ENCODE measurements at regions not wholly inside any gene's neighbourhood (a gene's known extent, or its start where the extent isn't known, plus 50 kb on each side); places are given as distances from the start of the nearest gene placed in this dataset.

- H3K4me1 ChIP-seq (ENCODE audit: insufficient read depth, low read length) = peaks cover 41% of the 10 kb centered on the region
- no peak overlapping the region for H2AFZ ChIP-seq (ENCODE audit: low read depth, low read length)
- no peaks in the 10 kb centered on the region for H3K36me3 ChIP-seq (ENCODE audit: insufficient read depth, low read length)
- peak overlapping the region; percentile 65 for H3K4me3 ChIP-seq (ENCODE audit: low read length)
- peaks cover 5% of the 10 kb centered on the region for H3K9me3 ChIP-seq (ENCODE audit: low read length)
- H3K27me3 ChIP-seq (ENCODE audit: insufficient read depth, low read length) = no peaks in the 10 kb centered on the region
Observed at GRCh38 chr2:133674066-133674432, 105.8 kb upstream of the NCKAP5 start.

- H3K27me3 ChIP-seq (ENCODE audit: insufficient read depth, low read length) = no peaks in the 10 kb centered on the region
- H3K4me1 ChIP-seq (ENCODE audit: insufficient read depth, low read length) = peaks cover 41% of the 10 kb centered on the region
- H3K9me3 ChIP-seq (ENCODE audit: low read length) = peaks cover 3% of the 10 kb centered on the region
- H3K4me3 ChIP-seq (ENCODE audit: low read length) = peak overlapping the region; percentile 65
- H3K36me3 ChIP-seq (ENCODE audit: insufficient read depth, low read length) = no peaks in the 10 kb centered on the region
- H2AFZ ChIP-seq (ENCODE audit: low read depth, low read length) = peak overlapping the region; percentile 1
Observed at GRCh38 chr2:133674433-133675331, 106.4 kb upstream of the NCKAP5 start.

GRCh38 chr2:133676392-133677130 lies 108.3 kb upstream of the NCKAP5 start:
- H2AFZ ChIP-seq (ENCODE audit: low read depth, low read length) = no peak overlapping the region
- H3K9me3 ChIP-seq (ENCODE audit: low read length) = no peaks in the 10 kb centered on the region
- no peaks in the 10 kb centered on the region for H3K27me3 ChIP-seq (ENCODE audit: insufficient read depth, low read length)
- H3K4me1 ChIP-seq (ENCODE audit: insufficient read depth, low read length) = peaks cover 47% of the 10 kb centered on the region
- H3K36me3 ChIP-seq (ENCODE audit: insufficient read depth, low read length) = no peaks in the 10 kb centered on the region
- no peak overlapping the region for H3K4me3 ChIP-seq (ENCODE audit: low read length)

GRCh38 chr2:133680343-133681049 lies 112.2 kb upstream of the NCKAP5 start:
- Histone ChIP-seq H3K9me3 (ENCODE audit: low read length) (no peaks in the 10 kb centered on the region), H3K27me3 (ENCODE audit: insufficient read depth, low read length) (no peaks in the 10 kb centered on the region), H3K4me3 (ENCODE audit: low read length) (no peak overlapping the region), H2AFZ (ENCODE audit: low read depth, low read length) (no peak overlapping the region), H3K4me1 (ENCODE audit: insufficient read depth, low read length) (peaks cover 32% of the 10 kb centered on the region), H3K36me3 (ENCODE audit: insufficient read depth, low read length) (no peaks in the 10 kb centered on the region)

- peaks cover 20% of the 10 kb centered on the region for H3K4me1 ChIP-seq (ENCODE audit: insufficient read depth, low read length)
- H2AFZ ChIP-seq (ENCODE audit: low read depth, low read length) = no peak overlapping the region
- H3K9me3 ChIP-seq (ENCODE audit: low read length) = no peaks in the 10 kb centered on the region
- H3K4me3 ChIP-seq (ENCODE audit: low read length) = no peak overlapping the region
- no peaks in the 10 kb centered on the region for H3K36me3 ChIP-seq (ENCODE audit: insufficient read depth, low read length)
- H3K27me3 ChIP-seq (ENCODE audit: insufficient read depth, low read length) = no peaks in the 10 kb centered on the region
Observed at GRCh38 chr2:133682347-133682746, 114.1 kb upstream of the NCKAP5 start.

GRCh38 chr2:133682906-133683305 lies 114.6 kb upstream of the NCKAP5 start:
- H3K36me3 ChIP-seq (ENCODE audit: insufficient read depth, low read length) = no peaks in the 10 kb centered on the region
- peaks cover 20% of the 10 kb centered on the region for H3K4me1 ChIP-seq (ENCODE audit: insufficient read depth, low read length)
- no peak overlapping the region for H3K4me3 ChIP-seq (ENCODE audit: low read length)
- no peaks in the 10 kb centered on the region for H3K9me3 ChIP-seq (ENCODE audit: low read length)
- no peak overlapping the region for H2AFZ ChIP-seq (ENCODE audit: low read depth, low read length)
- H3K27me3 ChIP-seq (ENCODE audit: insufficient read depth, low read length) = no peaks in the 10 kb centered on the region

- Histone ChIP-seq H3K27me3 (ENCODE audit: insufficient read depth, low read length) (no peaks in the 10 kb centered on the region), H3K9me3 (ENCODE audit: low read length) (peaks cover 2% of the 10 kb centered on the region), H3K4me1 (ENCODE audit: insufficient read depth, low read length) (peaks cover 19% of the 10 kb centered on the region), H3K4me3 (ENCODE audit: low read length) (no peak overlapping the region), H3K36me3 (ENCODE audit: insufficient read depth, low read length) (no peaks in the 10 kb centered on the region), H2AFZ (ENCODE audit: low read depth, low read length) (no peak overlapping the region)
Observed at GRCh38 chr2:133685636-133686215, 117.5 kb upstream of the NCKAP5 start.

GRCh38 chr2:133690780-133691179 lies 122.5 kb upstream of the NCKAP5 start:
- Histone ChIP-seq H3K4me1 (ENCODE audit: insufficient read depth, low read length) (peaks cover 13% of the 10 kb centered on the region), H3K9me3 (ENCODE audit: low read length) (peaks cover 2% of the 10 kb centered on the region), H2AFZ (ENCODE audit: low read depth, low read length) (peak overlapping the region; percentile 67), H3K4me3 (ENCODE audit: low read length) (no peak overlapping the region), H3K36me3 (ENCODE audit: insufficient read depth, low read length) (no peaks in the 10 kb centered on the region), H3K27me3 (ENCODE audit: insufficient read depth, low read length) (no peaks in the 10 kb centered on the region)

- H3K36me3 ChIP-seq (ENCODE audit: insufficient read depth, low read length) = no peaks in the 10 kb centered on the region
- H3K9me3 ChIP-seq (ENCODE audit: low read length) = peaks cover 2% of the 10 kb centered on the region
- no peak overlapping the region for H3K4me3 ChIP-seq (ENCODE audit: low read length)
- peak overlapping the region; percentile 67 for H2AFZ ChIP-seq (ENCODE audit: low read depth, low read length)
- H3K27me3 ChIP-seq (ENCODE audit: insufficient read depth, low read length) = no peaks in the 10 kb centered on the region
- H3K4me1 ChIP-seq (ENCODE audit: insufficient read depth, low read length) = peaks cover 13% of the 10 kb centered on the region
Observed at GRCh38 chr2:133691336-133691735, 123.1 kb upstream of the NCKAP5 start.

- H3K9me3 ChIP-seq (ENCODE audit: low read length) = peaks cover 2% of the 10 kb centered on the region
- no peaks in the 10 kb centered on the region for H3K27me3 ChIP-seq (ENCODE audit: insufficient read depth, low read length)
- H3K36me3 ChIP-seq (ENCODE audit: insufficient read depth, low read length) = no peaks in the 10 kb centered on the region
- H3K4me1 ChIP-seq (ENCODE audit: insufficient read depth, low read length) = peaks cover 7% of the 10 kb centered on the region
- H2AFZ ChIP-seq (ENCODE audit: low read depth, low read length) = no peak overlapping the region
- H3K4me3 ChIP-seq (ENCODE audit: low read length) = no peak overlapping the region
Observed at GRCh38 chr2:133705287-133705686, 137.0 kb upstream of the NCKAP5 start.

GRCh38 chr2:133710613-133711012 lies 142.3 kb upstream of the NCKAP5 start:
- no peak overlapping the region for H2AFZ ChIP-seq (ENCODE audit: low read depth, low read length)

GRCh38 chr2:133711201-133711600 lies 142.9 kb upstream of the NCKAP5 start:
- Histone ChIP-seq H2AFZ (ENCODE audit: low read depth, low read length) (no peak overlapping the region), H3K4me1 (ENCODE audit: insufficient read depth, low read length) (peaks cover 38% of the 10 kb centered on the region), H3K36me3 (ENCODE audit: insufficient read depth, low read length) (no peaks in the 10 kb centered on the region), H3K4me3 (ENCODE audit: low read length) (no peak overlapping the region), H3K9me3 (ENCODE audit: low read length) (peaks cover 2% of the 10 kb centered on the region), H3K27me3 (ENCODE audit: insufficient read depth, low read length) (no peaks in the 10 kb centered on the region)

More at GRCh38 chr2:133710613-133711012, 142.3 kb upstream of the NCKAP5 start:
- Histone ChIP-seq H3K9me3 (ENCODE audit: low read length) (no peaks in the 10 kb centered on the region), H3K4me3 (ENCODE audit: low read length) (no peak overlapping the region), H3K4me1 (ENCODE audit: insufficient read depth, low read length) (peaks cover 38% of the 10 kb centered on the region), H3K36me3 (ENCODE audit: insufficient read depth, low read length) (no peaks in the 10 kb centered on the region), H3K27me3 (ENCODE audit: insufficient read depth, low read length) (no peaks in the 10 kb centered on the region)
